ENCODE measurements at regions not wholly inside any gene's neighbourhood (a gene's known extent, or its start where the extent isn't known, plus 50 kb on each side); places are given as distances from the start of the nearest gene placed in this dataset.

DNA sequence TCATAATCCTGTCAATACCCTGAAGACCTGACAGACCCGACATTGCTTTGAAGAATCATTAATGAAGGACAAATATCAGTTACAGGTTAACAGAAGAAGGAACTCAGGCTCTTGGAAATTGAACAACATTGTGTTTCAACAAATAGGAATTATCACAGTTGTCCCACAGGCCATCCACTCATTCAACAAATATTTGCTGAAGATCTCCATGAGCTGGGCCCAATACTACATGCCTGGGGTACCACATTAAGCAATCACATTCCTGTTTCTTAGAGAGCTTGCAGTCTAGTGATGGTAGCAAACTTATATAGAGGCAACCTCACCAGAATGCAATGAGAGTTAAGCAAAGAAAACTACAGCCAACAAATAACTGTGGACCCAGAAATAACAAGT, 671.6 kb upstream of the ACVR2A start (continued):
- TF ChIP-seq, protein P1, sequence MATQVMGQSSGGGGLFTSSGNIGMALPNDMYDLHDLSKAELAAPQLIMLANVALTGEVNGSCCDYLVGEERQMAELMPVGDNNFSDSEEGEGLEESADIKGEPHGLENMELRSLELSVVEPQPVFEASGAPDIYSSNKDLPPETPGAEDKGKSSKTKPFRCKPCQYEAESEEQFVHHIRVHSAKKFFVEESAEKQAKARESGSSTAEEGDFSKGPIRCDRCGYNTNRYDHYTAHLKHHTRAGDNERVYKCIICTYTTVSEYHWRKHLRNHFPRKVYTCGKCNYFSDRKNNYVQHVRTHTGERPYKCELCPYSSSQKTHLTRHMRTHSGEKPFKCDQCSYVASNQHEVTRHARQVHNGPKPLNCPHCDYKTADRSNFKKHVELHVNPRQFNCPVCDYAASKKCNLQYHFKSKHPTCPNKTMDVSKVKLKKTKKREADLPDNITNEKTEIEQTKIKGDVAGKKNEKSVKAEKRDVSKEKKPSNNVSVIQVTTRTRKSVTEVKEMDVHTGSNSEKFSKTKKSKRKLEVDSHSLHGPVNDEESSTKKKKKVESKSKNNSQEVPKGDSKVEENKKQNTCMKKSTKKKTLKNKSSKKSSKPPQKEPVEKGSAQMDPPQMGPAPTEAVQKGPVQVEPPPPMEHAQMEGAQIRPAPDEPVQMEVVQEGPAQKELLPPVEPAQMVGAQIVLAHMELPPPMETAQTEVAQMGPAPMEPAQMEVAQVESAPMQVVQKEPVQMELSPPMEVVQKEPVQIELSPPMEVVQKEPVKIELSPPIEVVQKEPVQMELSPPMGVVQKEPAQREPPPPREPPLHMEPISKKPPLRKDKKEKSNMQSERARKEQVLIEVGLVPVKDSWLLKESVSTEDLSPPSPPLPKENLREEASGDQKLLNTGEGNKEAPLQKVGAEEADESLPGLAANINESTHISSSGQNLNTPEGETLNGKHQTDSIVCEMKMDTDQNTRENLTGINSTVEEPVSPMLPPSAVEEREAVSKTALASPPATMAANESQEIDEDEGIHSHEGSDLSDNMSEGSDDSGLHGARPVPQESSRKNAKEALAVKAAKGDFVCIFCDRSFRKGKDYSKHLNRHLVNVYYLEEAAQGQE (IDR thresholded peaks at IDR 0.05; ENCODE audit: unreplicated experiment): no peak
- TF ChIP-seq ZNF114 (CRISPR knock-in tag; IDR thresholded peaks at IDR 0.05): no peak

- H3K4me3 Mint-ChIP-seq: no peak overlapping the region
- TF ChIP-seq ZNF114 (CRISPR knock-in tag; IDR thresholded peaks at IDR 0.05) (no peak), NANOG (IDR thresholded peaks at IDR 0.05; ENCODE audit: borderline replicate concordance) (no peak), POLR2AphosphoS5 (IDR thresholded peaks at IDR 0.05; ENCODE audit: low read depth) (no peak), ZNF331 (CRISPR knock-in tag; IDR thresholded peaks at IDR 0.05; ENCODE audit: low read depth) (no peak), CREB1 (CRISPR knock-in tag; IDR thresholded peaks at IDR 0.05; ENCODE audit: low read depth) (no peak), STAT1 (IDR thresholded peaks at IDR 0.05; ENCODE audit: unreplicated experiment) (no peak), EZH2 (IDR thresholded peaks at IDR 0.05; ENCODE audit: low read depth, unreplicated experiment) (no peak)
- ATAC-seq (no peak), DNase-seq (ENCODE audit: low spot score) (no peak)
- no peaks in the 10 kb centered on the region; the same call in 2 of the 3 replicates for H3K36me3 Mint-ChIP-seq (ENCODE audit: low read depth)
- no peaks in the 10 kb centered on the region for H3K9me3 Mint-ChIP-seq
- Histone ChIP-seq H3K79me2 (replicated peaks; ENCODE audit: insufficient read depth) (no peaks in the 10 kb centered on the region), H3K27ac (ENCODE audit: low read depth) (no peak overlapping the region), H3K27me3 (ENCODE audit: insufficient read depth) (no peaks in the 10 kb centered on the region), H3K4me2 (no peak overlapping the region), H3K9me2 (ENCODE audit: insufficient read depth) (peaks cover 17% of the 10 kb centered on the region), H2AFZ (no peak overlapping the region), H4K20me1 (replicated peaks; ENCODE audit: insufficient read depth) (no peaks in the 10 kb centered on the region), H3F3A (replicated peaks; ENCODE audit: low read depth) (no peaks in the 10 kb centered on the region), H3K4me1 (ENCODE audit: insufficient read depth) (0 out of 2 replicates have a peak, but pooled peaks cover 15% of the 10 kb centered on the region), H3K36me3 (ENCODE audit: insufficient read depth) (no peaks in the 10 kb centered on the region), H3K4me3 (no peak overlapping the region)
- no peaks in the 10 kb centered on the region for H3K27me3 Mint-ChIP-seq (ENCODE audit: insufficient read depth, low read depth, poor library complexity)
- no peak overlapping the region for H3K27ac Mint-ChIP-seq
- peaks cover 20% of the 10 kb centered on the region for H3K4me1 Mint-ChIP-seq
These were observed 672.2 kb upstream of the ACVR2A start for GRCh38 chr2:147172493-147173188.

DNA sequence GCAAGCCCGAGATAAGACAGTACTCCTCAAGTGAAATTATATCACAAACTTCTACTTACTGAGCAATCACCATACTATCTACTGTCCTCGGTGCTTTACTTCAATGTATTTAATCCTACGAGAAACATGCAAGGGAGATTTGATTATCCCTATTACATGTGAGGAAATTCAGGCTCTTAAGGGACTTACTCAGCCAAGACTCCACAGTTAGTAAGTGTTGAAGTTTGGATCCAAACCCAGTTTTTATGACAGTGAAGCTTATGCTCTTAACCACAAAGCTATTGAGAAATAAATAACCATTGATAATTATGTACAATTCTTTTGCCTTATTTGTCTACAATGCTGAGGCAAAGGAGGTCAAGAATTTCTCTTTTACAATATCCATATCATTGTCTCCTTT, 672.9 kb upstream of the ACVR2A start:
- Mint-ChIP-seq H3K4me3 (no peak overlapping the region), H3K27ac (no peak overlapping the region), H3K36me3 (ENCODE audit: low read depth) (no peaks in the 10 kb centered on the region), H3K27me3 (ENCODE audit: insufficient read depth, low read depth, poor library complexity) (no peaks in the 10 kb centered on the region), H3K4me1 (peaks cover 20% of the 10 kb centered on the region), H3K9me3 (no peaks in the 10 kb centered on the region)
- H4K20me1 ChIP-seq (replicated peaks; ENCODE audit: insufficient read depth): no peaks in the 10 kb centered on the region
- H3K27me3 ChIP-seq (ENCODE audit: insufficient read depth): no peaks in the 10 kb centered on the region
- H3F3A ChIP-seq (replicated peaks; ENCODE audit: low read depth): no peaks in the 10 kb centered on the region
- H3K4me2 ChIP-seq: no peak overlapping the region
- DNase-seq (ENCODE audit: low spot score) (no peak), ATAC-seq (no peak)
- H2AFZ ChIP-seq: no peak overlapping the region
- peaks cover 17% of the 10 kb centered on the region for H3K9me2 ChIP-seq (ENCODE audit: insufficient read depth)
- no peaks in the 10 kb centered on the region for H3K79me2 ChIP-seq (replicated peaks; ENCODE audit: insufficient read depth)
- H3K27ac ChIP-seq (ENCODE audit: low read depth): no peak overlapping the region
- no peaks in the 10 kb centered on the region for H3K36me3 ChIP-seq (ENCODE audit: insufficient read depth)
- H3K4me1 ChIP-seq (ENCODE audit: insufficient read depth): 0 out of 2 replicates have a peak, but pooled peaks cover 15% of the 10 kb centered on the region
- no peak overlapping the region for H3K4me3 ChIP-seq
- TF ChIP-seq, protein P2, sequence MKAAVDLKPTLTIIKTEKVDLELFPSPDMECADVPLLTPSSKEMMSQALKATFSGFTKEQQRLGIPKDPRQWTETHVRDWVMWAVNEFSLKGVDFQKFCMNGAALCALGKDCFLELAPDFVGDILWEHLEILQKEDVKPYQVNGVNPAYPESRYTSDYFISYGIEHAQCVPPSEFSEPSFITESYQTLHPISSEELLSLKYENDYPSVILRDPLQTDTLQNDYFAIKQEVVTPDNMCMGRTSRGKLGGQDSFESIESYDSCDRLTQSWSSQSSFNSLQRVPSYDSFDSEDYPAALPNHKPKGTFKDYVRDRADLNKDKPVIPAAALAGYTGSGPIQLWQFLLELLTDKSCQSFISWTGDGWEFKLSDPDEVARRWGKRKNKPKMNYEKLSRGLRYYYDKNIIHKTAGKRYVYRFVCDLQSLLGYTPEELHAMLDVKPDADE (IDR thresholded peaks at IDR 0.05): no peak
- no peak for TF ChIP-seq ZNF331 (CRISPR knock-in tag; IDR thresholded peaks at IDR 0.05; ENCODE audit: low read depth)
- no peak for TF ChIP-seq CREB1 (CRISPR knock-in tag; IDR thresholded peaks at IDR 0.05; ENCODE audit: low read depth)
- TF ChIP-seq ZNF114 (CRISPR knock-in tag; IDR thresholded peaks at IDR 0.05): no peak
- no peak for TF ChIP-seq EZH2phosphoT487 (IDR thresholded peaks at IDR 0.05; ENCODE audit: unreplicated experiment)
- no peak for TF ChIP-seq STAT1 (IDR thresholded peaks at IDR 0.05; ENCODE audit: unreplicated experiment)
- TF ChIP-seq, protein P3, sequence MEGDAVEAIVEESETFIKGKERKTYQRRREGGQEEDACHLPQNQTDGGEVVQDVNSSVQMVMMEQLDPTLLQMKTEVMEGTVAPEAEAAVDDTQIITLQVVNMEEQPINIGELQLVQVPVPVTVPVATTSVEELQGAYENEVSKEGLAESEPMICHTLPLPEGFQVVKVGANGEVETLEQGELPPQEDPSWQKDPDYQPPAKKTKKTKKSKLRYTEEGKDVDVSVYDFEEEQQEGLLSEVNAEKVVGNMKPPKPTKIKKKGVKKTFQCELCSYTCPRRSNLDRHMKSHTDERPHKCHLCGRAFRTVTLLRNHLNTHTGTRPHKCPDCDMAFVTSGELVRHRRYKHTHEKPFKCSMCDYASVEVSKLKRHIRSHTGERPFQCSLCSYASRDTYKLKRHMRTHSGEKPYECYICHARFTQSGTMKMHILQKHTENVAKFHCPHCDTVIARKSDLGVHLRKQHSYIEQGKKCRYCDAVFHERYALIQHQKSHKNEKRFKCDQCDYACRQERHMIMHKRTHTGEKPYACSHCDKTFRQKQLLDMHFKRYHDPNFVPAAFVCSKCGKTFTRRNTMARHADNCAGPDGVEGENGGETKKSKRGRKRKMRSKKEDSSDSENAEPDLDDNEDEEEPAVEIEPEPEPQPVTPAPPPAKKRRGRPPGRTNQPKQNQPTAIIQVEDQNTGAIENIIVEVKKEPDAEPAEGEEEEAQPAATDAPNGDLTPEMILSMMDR (conservative IDR thresholded peaks at IDR 0.05; ENCODE audit: low read depth in 2 of 2): no peak
- TF ChIP-seq NANOG (IDR thresholded peaks at IDR 0.05; ENCODE audit: borderline replicate concordance): no peak
- TF ChIP-seq, protein P1 (IDR thresholded peaks at IDR 0.05; ENCODE audit: unreplicated experiment): no peak
- TF ChIP-seq EZH2 (IDR thresholded peaks at IDR 0.05; ENCODE audit: low read depth, unreplicated experiment): no peak

Measured in GM23338 (cell line).